KMS-11 (cell line): ENCODE measurements at regions not wholly inside any gene's neighbourhood (a gene's known extent, or its start where the extent isn't known, plus 50 kb on each side); places are given as distances from the start of the nearest gene placed in this dataset.

Experiments used
- H2AFZ ChIP-seq: fragments of 200-600 bp; sonication (generic); 2 replicates; pipeline ENCODE4 v1.6.1; 2016; ENCODE audit warnings: antibody characterized with exemption, mixed run types, low read depth
- H3K27ac ChIP-seq: fragments of 200-600 bp; sonication (generic); 2 replicates; pipeline ENCODE4 v1.6.1; 2016; ENCODE audit warnings: mild to moderate bottlenecking, mixed run types
- H3K27me3 ChIP-seq: fragments of 200-600 bp; sonication (generic); 2 replicates; pipeline ENCODE4 v1.6.1; 2017; ENCODE audit warnings: mild to moderate bottlenecking, low read depth, mixed run types, moderate library complexity; ENCODE audit not compliant: insufficient read depth
- H3K36me3 ChIP-seq: fragments of 200-600 bp; sonication (generic); 2 replicates; pipeline ENCODE4 v1.6.1; 2017; ENCODE audit warnings: mild to moderate bottlenecking, mixed run types; ENCODE audit not compliant: insufficient read depth
- H3K4me1 ChIP-seq: fragments of 200-600 bp; sonication (generic); 2 replicates; pipeline ENCODE4 v1.6.1; 2016; ENCODE audit warnings: mild to moderate bottlenecking, low read depth, mixed run types; ENCODE audit not compliant: poor library complexity, severe bottlenecking
- H3K4me2 ChIP-seq: fragments of 200-600 bp; sonication (generic); 2 replicates; pipeline ENCODE4 v1.7.0; 2016; ENCODE audit warnings: mild to moderate bottlenecking, mixed run types
- H3K4me3 ChIP-seq: fragments of 200-600 bp; sonication (generic); IDR thresholded peaks from 2 replicates; pipeline ENCODE4 v1.6.1; 2017; ENCODE audit warnings: low read depth, low read length, mixed read lengths; ENCODE audit not compliant: insufficient read depth
- H3K79me2 ChIP-seq: fragments of 200-600 bp; sonication (generic); 2 replicates; pipeline ENCODE4 v1.6.1; 2016; ENCODE audit warnings: low read depth, mixed run types; ENCODE audit not compliant: insufficient read depth
- H3K9ac ChIP-seq: fragments of 200-600 bp; sonication (generic); 2 replicates; pipeline ENCODE4 v1.6.1; 2016; ENCODE audit warnings: mild to moderate bottlenecking, mixed run types
- H4K20me1 ChIP-seq: fragments of 200-600 bp; sonication (generic); 2 replicates; pipeline ENCODE4 v1.6.1; 2016; ENCODE audit warnings: mild to moderate bottlenecking, mixed run types; ENCODE audit not compliant: insufficient read depth
- TF ChIP-seq, protein P1 (sequence below): fragments of 200-600 bp; sonication (generic); conservative IDR thresholded peaks from 2 replicates; pipeline ENCODE4 v1.6.1; 2017; ENCODE audit warnings: low read depth, mild to moderate bottlenecking, antibody characterized with exemption, low read length, moderate library complexity, mixed read lengths

DNA sequence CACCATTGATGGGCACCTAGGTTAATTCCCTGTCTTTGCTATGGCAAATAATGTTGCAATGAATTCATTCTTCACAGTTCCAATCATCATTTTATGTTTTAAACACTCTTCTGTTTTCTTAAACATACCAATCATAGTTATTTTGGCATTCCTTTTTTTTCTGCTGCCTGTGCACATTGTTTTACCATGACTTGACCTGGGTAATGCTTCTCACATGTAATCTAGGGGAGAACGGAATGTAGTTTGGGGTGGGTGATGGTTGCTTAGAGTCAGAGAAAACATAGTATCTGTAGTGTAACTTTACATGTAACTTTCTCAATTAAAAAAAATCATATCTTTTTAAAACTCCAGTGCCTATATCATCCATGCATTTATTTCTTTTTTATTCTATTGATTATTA lies 1945.3 kb upstream of the RAG2 start:
- TF ChIP-seq, protein P1, sequence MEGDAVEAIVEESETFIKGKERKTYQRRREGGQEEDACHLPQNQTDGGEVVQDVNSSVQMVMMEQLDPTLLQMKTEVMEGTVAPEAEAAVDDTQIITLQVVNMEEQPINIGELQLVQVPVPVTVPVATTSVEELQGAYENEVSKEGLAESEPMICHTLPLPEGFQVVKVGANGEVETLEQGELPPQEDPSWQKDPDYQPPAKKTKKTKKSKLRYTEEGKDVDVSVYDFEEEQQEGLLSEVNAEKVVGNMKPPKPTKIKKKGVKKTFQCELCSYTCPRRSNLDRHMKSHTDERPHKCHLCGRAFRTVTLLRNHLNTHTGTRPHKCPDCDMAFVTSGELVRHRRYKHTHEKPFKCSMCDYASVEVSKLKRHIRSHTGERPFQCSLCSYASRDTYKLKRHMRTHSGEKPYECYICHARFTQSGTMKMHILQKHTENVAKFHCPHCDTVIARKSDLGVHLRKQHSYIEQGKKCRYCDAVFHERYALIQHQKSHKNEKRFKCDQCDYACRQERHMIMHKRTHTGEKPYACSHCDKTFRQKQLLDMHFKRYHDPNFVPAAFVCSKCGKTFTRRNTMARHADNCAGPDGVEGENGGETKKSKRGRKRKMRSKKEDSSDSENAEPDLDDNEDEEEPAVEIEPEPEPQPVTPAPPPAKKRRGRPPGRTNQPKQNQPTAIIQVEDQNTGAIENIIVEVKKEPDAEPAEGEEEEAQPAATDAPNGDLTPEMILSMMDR = no peak
- H3K4me2 ChIP-seq = no peak overlapping the region
- no peaks in the 10 kb centered on the region for H3K27me3 ChIP-seq
- H3K9ac ChIP-seq = no peak overlapping the region
- no peak overlapping the region for H3K4me3 ChIP-seq
- H3K27ac ChIP-seq = no peak overlapping the region
- no peak overlapping the region for H2AFZ ChIP-seq
- peaks cover 15% of the 10 kb centered on the region for H3K4me1 ChIP-seq
- H4K20me1 ChIP-seq = no peaks in the 10 kb centered on the region
- no peaks in the 10 kb centered on the region for H3K79me2 ChIP-seq
- no peaks in the 10 kb centered on the region for H3K36me3 ChIP-seq

- Histone ChIP-seq H4K20me1 (no peaks in the 10 kb centered on the region), H3K9ac (no peak overlapping the region)
Measured at GRCh38 chr11:38538866-38539680, 1941.0 kb upstream of the RAG2 start.

GRCh38 chr11:38530226-38530625 lies 1932.2 kb upstream of the RAG2 start:
- Histone ChIP-seq H3K27me3 (no peaks in the 10 kb centered on the region), H2AFZ (no peak overlapping the region), H3K79me2 (no peaks in the 10 kb centered on the region), H3K4me2 (no peak overlapping the region), H3K4me3 (no peak overlapping the region), H3K9ac (no peak overlapping the region), H3K36me3 (no peaks in the 10 kb centered on the region), H3K4me1 (no peaks in the 10 kb centered on the region), H4K20me1 (no peaks in the 10 kb centered on the region), H3K27ac (no peak overlapping the region)
- TF ChIP-seq, protein P1 = no peak

More at GRCh38 chr11:38538866-38539680, 1941.0 kb upstream of the RAG2 start:
- Histone ChIP-seq H3K27me3 (no peaks in the 10 kb centered on the region), H3K36me3 (no peaks in the 10 kb centered on the region), H3K27ac (no peak overlapping the region), H3K79me2 (no peaks in the 10 kb centered on the region), H3K4me3 (no peak overlapping the region), H3K4me2 (no peak overlapping the region), H3K4me1 (peaks cover 2% of the 10 kb centered on the region), H2AFZ (no peak overlapping the region)
- TF ChIP-seq, protein P1 = no peak

DNA sequence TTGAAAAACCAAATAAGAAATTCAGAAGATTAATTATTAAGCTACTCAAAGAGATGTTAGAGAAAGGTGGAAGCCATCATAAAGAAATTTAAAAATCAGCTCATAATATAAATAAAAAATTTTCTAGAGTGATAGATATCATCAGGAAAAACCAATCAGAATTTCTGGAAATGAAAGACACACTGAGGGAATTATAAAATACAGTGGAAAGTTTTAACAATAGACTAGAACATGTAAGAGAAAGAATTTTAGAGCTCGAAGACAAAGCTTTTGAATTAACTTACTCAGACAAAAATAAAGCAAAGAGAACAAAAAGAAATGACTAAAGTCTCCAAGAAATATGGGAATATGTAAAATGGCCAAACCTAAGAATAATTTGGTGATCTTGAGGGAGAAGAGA lies 1926.9 kb upstream of the RAG2 start:
- TF ChIP-seq, protein P1 = no peak
- Histone ChIP-seq H3K4me2 (no peak overlapping the region), H3K79me2 (no peaks in the 10 kb centered on the region), H3K27ac (no peak overlapping the region), H4K20me1 (no peaks in the 10 kb centered on the region), H3K4me3 (no peak overlapping the region), H3K9ac (no peak overlapping the region), H2AFZ (no peak overlapping the region), H3K4me1 (no peaks in the 10 kb centered on the region), H3K36me3 (no peaks in the 10 kb centered on the region), H3K27me3 (no peaks in the 10 kb centered on the region)
